Fibroblast of villous mesenchyme (primary cell): ENCODE measurements at regions not wholly inside any gene's neighbourhood (a gene's known extent, or its start where the extent isn't known, plus 50 kb on each side); places are given as distances from the start of the nearest gene placed in this dataset.
A peak's percentile ranks its signal among the peaks of the same experiment; 100 is the strongest.
"Not testable (repeated sequence)": the region's sequence is repeated elsewhere in the genome, so short reads cannot be mapped to it uniquely, and the experiment has no call there.

ENCODE experiments used
- DNase-seq: peaks from one replicate; pipeline ENCODE4 v3.0.0-alpha.2; 2010; ENCODE audit warnings: low read depth
- H3K4me3 ChIP-seq: 2 replicates; pipeline ENCODE4 v1.5.1; 2011; ENCODE audit warnings: low read depth, mild to moderate bottlenecking, low read length
- CTCF ChIP-seq: IDR thresholded peaks from 2 replicates; pipeline ENCODE4 v1.5.1; 2012; ENCODE audit warnings: low read depth, mild to moderate bottlenecking, low read length; ENCODE audit not compliant: insufficient read depth

- no peak for DNase-seq
- no peak for TF ChIP-seq CTCF
- H3K4me3 ChIP-seq, result no peak overlapping the region
These were observed 394.5 kb downstream of the NFIB start for GRCh38 chr9:13919401-13919800.

- no peak for TF ChIP-seq CTCF
- H3K4me3 ChIP-seq, result no peak overlapping the region
These were observed 396.4 kb downstream of the NFIB start for GRCh38 chr9:13917534-13917933.

GRCh38 chr9:13915591-13916301 lies 398.2 kb downstream of the NFIB start:
- peak; percentile 16 for DNase-seq
- TF ChIP-seq CTCF, result no peak

More at GRCh38 chr9:13917534-13917933, 396.4 kb downstream of the NFIB start:
- DNase-seq, result no peak

GRCh38 chr9:13915131-13915530 lies 398.8 kb downstream of the NFIB start:
- no peak for DNase-seq
- TF ChIP-seq CTCF, result no peak
- no peak overlapping the region for H3K4me3 ChIP-seq

More at GRCh38 chr9:13915591-13916301, 398.2 kb downstream of the NFIB start:
- H3K4me3 ChIP-seq, result no peak overlapping the region

- no peak overlapping the region for H3K4me3 ChIP-seq
- no peak for DNase-seq
- no peak for TF ChIP-seq CTCF
These were observed 402.5 kb downstream of the NFIB start for GRCh38 chr9:13911473-13911872.

- DNase-seq, H3K4me3 ChIP-seq: not testable (repeated sequence)
These were observed 406.1 kb downstream of the NFIB start for GRCh38 chr9:13907842-13908241.

GRCh38 chr9:13904746-13905145 lies 409.2 kb downstream of the NFIB start:
- DNase-seq, result no peak
- no peak for TF ChIP-seq CTCF

More at GRCh38 chr9:13904746-13905145, 409.2 kb downstream of the NFIB start:
- H3K4me3 ChIP-seq, result no peak overlapping the region
